Gastrocnemius medialis (tissue), 4 donors: ENCODE measurements at regions not wholly inside any gene's neighbourhood (a gene's known extent, or its start where the extent isn't known, plus 50 kb on each side); places are given as distances from the start of the nearest gene placed in this dataset.
A peak's percentile ranks its signal among the peaks of the same experiment; 100 is the strongest.
"Not testable (repeated sequence)": the region's sequence is repeated elsewhere in the genome, so short reads cannot be mapped to it uniquely, and the experiment has no call there.

ENCODE experiments used
- ATAC-seq, 2 donors: fragments of 150-250 bp; one replicate each; pipeline ENCODE4 v1.9.1; 2016
- DNase-seq, 2 donors: peaks; one replicate each; pipeline ENCODE4 v3.0.0-alpha.2; 2019
- H3K27ac ChIP-seq, 4 donors: fragments of 200-600 bp; sonication (generic); 1 replicate in 1 of 4; 2 replicates in 3 of 4; pipeline ENCODE4 v1.5.1; 2016 to 2018; ENCODE audit warnings: mild to moderate bottlenecking in 2 of 4, moderate library complexity in 1 of 4
- H3K27me3 ChIP-seq, 3 donors: fragments of 200-600 bp; sonication (generic) in 2 of 3; 1 replicate in 1 of 3; 2 replicates in 2 of 3; pipeline versions ENCODE4 v1.5.1 to v1.6.0; 2016 to 2019; ENCODE audit warnings: mild to moderate bottlenecking in 1 of 3, moderate library complexity in 1 of 3
- H3K36me3 ChIP-seq, 2 donors: fragments of 200-600 bp; sonication (generic) in 1 of 2; one replicate each; pipeline ENCODE4 v1.5.1; 2017 to 2018
- H3K4me1 ChIP-seq, 2 donors: fragments of 200-600 bp; sonication (generic) in 1 of 2; one replicate each; pipeline ENCODE4 v1.5.1; 2016 to 2017; ENCODE audit warnings: mild to moderate bottlenecking in 2 of 2
- H3K4me3 ChIP-seq, 4 donors: fragments of 200-600 bp; sonication (generic) in 3 of 4; 1 replicate in 1 of 4; 2 replicates in 3 of 4; pipeline ENCODE4 v1.5.1; 2016 to 2019; ENCODE audit warnings: mild to moderate bottlenecking in 2 of 4
- H3K9me3 ChIP-seq, 3 donors: fragments of 200-600 bp; sonication (generic) in 2 of 3; 1 replicate in 1 of 3; 2 replicates in 2 of 3; pipeline ENCODE4 v1.5.1; 2016 to 2019
- CTCF ChIP-seq, 5 experiments: fragments of 450-650 bp in 3 of 5; fragments of 200-600 bp in 2 of 5; sonication (generic) in 2 of 5; IDR thresholded peaks in 4 of 5; conservative IDR thresholded peaks in 1 of 5; 1 replicate in 4 of 5; 2 replicates in 1 of 5; pipeline ENCODE4 v1.5.1; 2016 to 2019; ENCODE audit warnings: antibody characterized with exemption in 5 of 5, mild to moderate bottlenecking in 3 of 5, moderate library complexity in 3 of 5
- POLR2A ChIP-seq, 2 donors: fragments of 450-650 bp; IDR thresholded peaks; one replicate each; pipeline ENCODE4 v1.6.1; 2017; ENCODE audit warnings: antibody characterized with exemption in 2 of 2, mild to moderate bottlenecking in 2 of 2, moderate library complexity in 2 of 2
- in situ Hi-C, 4 donors: fragments of 200-750 bp; cut with MboI; loops; one replicate each; pipeline versions ENCODE4 v1.15.0 to v1.8.0; 2017; ENCODE audit warnings: low sequenced_read_pairs in 4 of 4
- intact Hi-C: fragments of 100-400 bp; cut with DNase I; formaldehyde crosslinking; loops from one replicate; pipeline ENCODE4 v1.15.1; 2023; ENCODE audit warnings: low total_unique reads

GRCh38 chr1:22208268-22208972 is 65.5 kb upstream of the WNT4 start:
- intact Hi-C loops (no loop called here), in situ Hi-C loops (no loop called here)
- no peaks in the 10 kb centered on the region for H3K9me3 ChIP-seq
- TF ChIP-seq POLR2A (IDR thresholded peaks at IDR 0.05): no peak
- TF ChIP-seq CTCF (IDR thresholded peaks at IDR 0.05 in 4 of 5, conservative IDR thresholded peaks at IDR 0.05 in 1 of 5): peak in 2 of 5 experiments; percentile 13 to 41
- H3K4me1 ChIP-seq: no peaks in the 10 kb centered on the region
- no peak for DNase-seq
- ATAC-seq: no peak
- H3K4me3 ChIP-seq: no peak overlapping the region
- no peak overlapping the region for H3K27ac ChIP-seq
- H3K27me3 ChIP-seq: peaks cover 61 to 67% (median 63%) of the 10 kb centered on the region in 3 donors
- H3K36me3 ChIP-seq: no peaks in the 10 kb centered on the region

GRCh38 chr1:22208973-22209378 is 66.1 kb upstream of the WNT4 start:
- no peak for DNase-seq
- H3K4me1 ChIP-seq: no peaks in the 10 kb centered on the region
- no peak for TF ChIP-seq POLR2A (IDR thresholded peaks at IDR 0.05)
- no peak for TF ChIP-seq CTCF (IDR thresholded peaks at IDR 0.05 in 4 of 5, conservative IDR thresholded peaks at IDR 0.05 in 1 of 5)
- peaks cover 62 to 67% (median 63%) of the 10 kb centered on the region in 3 donors for H3K27me3 ChIP-seq
- no peak overlapping the region for H3K27ac ChIP-seq
- ATAC-seq: no peak
- in situ Hi-C loops (no loop called here), intact Hi-C loops (no loop called here)
- H3K9me3 ChIP-seq: no peaks in the 10 kb centered on the region
- no peak overlapping the region for H3K4me3 ChIP-seq
- H3K36me3 ChIP-seq: no peaks in the 10 kb centered on the region

- H3K27me3 ChIP-seq: peaks cover 63 to 67% (median 65%) of the 10 kb centered on the region in 3 donors
- DNase-seq: no peak
Observed at GRCh38 chr1:22210176-22210575, 67.3 kb upstream of the WNT4 start.

GRCh38 chr1:22210636-22211035 is 67.7 kb upstream of the WNT4 start:
- no peak for ATAC-seq
- Histone ChIP-seq H3K4me3 (no peak overlapping the region), H3K4me1 (no peaks in the 10 kb centered on the region), H3K36me3 (no peaks in the 10 kb centered on the region), H3K9me3 (no peaks in the 10 kb centered on the region), H3K27ac (no peak overlapping the region), H3K27me3 (peaks cover 63 to 67% (median 65%) of the 10 kb centered on the region in 3 donors)
- in situ Hi-C loops: no loop called here
- TF ChIP-seq POLR2A (IDR thresholded peaks at IDR 0.05) (no peak), CTCF (IDR thresholded peaks at IDR 0.05 in 4 of 5, conservative IDR thresholded peaks at IDR 0.05 in 1 of 5) (no peak)
- intact Hi-C loops: no loop called here
- DNase-seq: no peak

More at GRCh38 chr1:22210176-22210575, 67.3 kb upstream of the WNT4 start:
- no peak overlapping the region for H3K4me3 ChIP-seq
- intact Hi-C loops: no loop called here
- no peaks in the 10 kb centered on the region for H3K36me3 ChIP-seq
- TF ChIP-seq POLR2A (IDR thresholded peaks at IDR 0.05) (no peak), CTCF (IDR thresholded peaks at IDR 0.05 in 4 of 5, conservative IDR thresholded peaks at IDR 0.05 in 1 of 5) (no peak)
- H3K27ac ChIP-seq: no peak overlapping the region
- no peaks in the 10 kb centered on the region for H3K4me1 ChIP-seq
- no peaks in the 10 kb centered on the region for H3K9me3 ChIP-seq
- in situ Hi-C loops: no loop called here
- ATAC-seq: no peak

GRCh38 chr1:22211459-22211858 is 68.6 kb upstream of the WNT4 start:
- H3K4me1 ChIP-seq, intact Hi-C loops, H3K4me3 ChIP-seq, ATAC-seq, H3K27ac ChIP-seq, H3K9me3 ChIP-seq, H3K36me3 ChIP-seq, in situ Hi-C loops, DNase-seq: not testable (repeated sequence)
- peaks cover 63 to 65% (median 64%) of the 10 kb centered on the region in 3 donors for H3K27me3 ChIP-seq
